Bronchial epithelial cell (primary cell): ENCODE measurements at regions not wholly inside any gene's neighbourhood (a gene's known extent, or its start where the extent isn't known, plus 50 kb on each side); places are given as distances from the start of the nearest gene placed in this dataset.
"Not testable (repeated sequence)": the region's sequence is repeated elsewhere in the genome, so short reads cannot be mapped to it uniquely, and the experiment has no call there.

Experiments
- DNase-seq: peaks from one replicate; pipeline ENCODE4 v3.0.0-alpha.2; 2010; ENCODE audit warnings: low read depth
- FAIRE-seq: peaks from 2 replicates; lab custom pipeline; 2011; peaks lifted over from hg19 to GRCh38; lab: Jason Lieb, UNC
- H3K27me3 ChIP-seq: 2 replicates; pipeline ENCODE4 v1.5.1; 2011; ENCODE audit warnings: low read length; ENCODE audit not compliant: control insufficient read depth, insufficient read depth
- H3K36me3 ChIP-seq: 2 replicates; pipeline ENCODE4 v1.5.1; 2011; ENCODE audit warnings: low read length; ENCODE audit not compliant: control insufficient read depth, insufficient read depth
- H3K4me3 ChIP-seq: 2 replicates; pipeline ENCODE4 v1.5.1; 2011; ENCODE audit warnings: mild to moderate bottlenecking, low read depth, low read length, control low read depth
- TF ChIP-seq, protein P1 (sequence below): IDR thresholded peaks from 2 replicates; pipeline ENCODE4 v1.5.1; 2011; ENCODE audit warnings: mild to moderate bottlenecking, moderate library complexity, low read length, control low read depth, inconsistent platforms; ENCODE audit not compliant: insufficient read depth, severe bottlenecking

DNA sequence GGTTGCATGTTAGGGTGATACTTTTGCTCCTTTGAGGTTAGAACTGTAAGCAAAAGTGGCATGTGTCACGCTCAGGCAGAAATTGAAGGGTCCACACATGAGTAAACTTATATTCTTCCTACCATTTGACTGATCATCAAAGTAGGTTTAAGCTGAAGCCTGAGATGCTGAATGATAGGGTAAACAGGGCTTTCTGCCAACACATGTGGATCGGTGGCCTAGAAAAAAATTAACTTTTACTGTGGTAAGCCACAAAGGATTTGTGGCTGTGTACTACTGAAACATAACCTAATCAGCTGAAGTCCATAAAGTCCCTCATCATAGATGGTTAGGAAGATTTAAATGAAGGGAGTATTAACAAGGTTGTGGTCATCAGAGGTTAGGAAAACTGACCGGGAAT, 1070.1 kb downstream of the STPG2 start:
- no peaks in the 10 kb centered on the region for H3K27me3 ChIP-seq
- TF ChIP-seq, protein P1, sequence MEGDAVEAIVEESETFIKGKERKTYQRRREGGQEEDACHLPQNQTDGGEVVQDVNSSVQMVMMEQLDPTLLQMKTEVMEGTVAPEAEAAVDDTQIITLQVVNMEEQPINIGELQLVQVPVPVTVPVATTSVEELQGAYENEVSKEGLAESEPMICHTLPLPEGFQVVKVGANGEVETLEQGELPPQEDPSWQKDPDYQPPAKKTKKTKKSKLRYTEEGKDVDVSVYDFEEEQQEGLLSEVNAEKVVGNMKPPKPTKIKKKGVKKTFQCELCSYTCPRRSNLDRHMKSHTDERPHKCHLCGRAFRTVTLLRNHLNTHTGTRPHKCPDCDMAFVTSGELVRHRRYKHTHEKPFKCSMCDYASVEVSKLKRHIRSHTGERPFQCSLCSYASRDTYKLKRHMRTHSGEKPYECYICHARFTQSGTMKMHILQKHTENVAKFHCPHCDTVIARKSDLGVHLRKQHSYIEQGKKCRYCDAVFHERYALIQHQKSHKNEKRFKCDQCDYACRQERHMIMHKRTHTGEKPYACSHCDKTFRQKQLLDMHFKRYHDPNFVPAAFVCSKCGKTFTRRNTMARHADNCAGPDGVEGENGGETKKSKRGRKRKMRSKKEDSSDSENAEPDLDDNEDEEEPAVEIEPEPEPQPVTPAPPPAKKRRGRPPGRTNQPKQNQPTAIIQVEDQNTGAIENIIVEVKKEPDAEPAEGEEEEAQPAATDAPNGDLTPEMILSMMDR = no peak
- H3K4me3 ChIP-seq = no peak overlapping the region
- H3K36me3 ChIP-seq = no peaks in the 10 kb centered on the region
- DNase-seq = no peak
- no peak for FAIRE-seq

DNA sequence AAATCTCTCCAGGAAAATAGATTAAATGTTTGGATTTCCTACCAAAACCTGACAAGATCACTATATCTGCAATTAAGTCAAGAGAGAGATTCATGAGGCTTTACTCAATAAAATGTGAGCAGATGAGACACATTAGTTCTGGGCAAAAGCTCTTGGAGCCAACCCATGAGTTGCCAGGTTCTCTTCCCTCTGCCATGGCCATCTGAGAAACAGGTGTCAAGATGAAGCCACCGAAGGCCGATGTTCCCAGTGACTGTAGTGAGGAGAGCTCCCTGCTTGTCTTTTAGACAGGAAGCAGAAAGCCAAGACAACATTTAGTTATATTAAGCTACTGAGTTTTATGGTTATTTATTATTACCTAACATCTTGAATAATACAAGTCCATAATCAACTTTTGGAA, 1068.7 kb downstream of the STPG2 start:
- no peak for DNase-seq
- Histone ChIP-seq H3K27me3 (no peaks in the 10 kb centered on the region), H3K36me3 (no peaks in the 10 kb centered on the region), H3K4me3 (no peak overlapping the region)
- TF ChIP-seq, protein P1 = no peak
- no peak for FAIRE-seq

DNA sequence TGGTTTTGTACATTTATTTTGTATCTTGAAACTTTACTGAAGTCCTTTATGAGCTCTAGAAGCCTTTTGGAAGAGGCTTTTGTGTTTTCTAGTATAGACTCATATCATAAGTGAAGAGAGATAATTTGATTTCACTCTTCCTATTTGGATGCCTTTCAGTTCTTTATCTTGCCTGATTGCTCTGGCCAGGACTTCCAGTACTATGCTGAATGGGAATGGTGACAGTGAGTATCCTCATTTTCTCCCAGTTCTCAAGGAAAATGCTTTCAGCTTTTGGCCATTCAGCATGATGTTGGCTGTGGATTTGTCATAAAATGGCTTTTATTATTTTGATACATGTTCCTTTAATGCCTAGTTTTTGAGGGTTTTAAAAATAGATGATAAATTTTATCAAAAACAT, 1061.3 kb downstream of the STPG2 start:
- no peaks in the 10 kb centered on the region for H3K27me3 ChIP-seq
- FAIRE-seq (no peak), DNase-seq (no peak)
- no peak overlapping the region for H3K4me3 ChIP-seq
- H3K36me3 ChIP-seq = no peaks in the 10 kb centered on the region
- TF ChIP-seq, protein P1 = no peak

- DNase-seq, H3K4me3 ChIP-seq, FAIRE-seq, H3K27me3 ChIP-seq, H3K36me3 ChIP-seq: not testable (repeated sequence)
Observed at GRCh38 chr4:97097036-97097435, 1046.2 kb downstream of the STPG2 start.

DNA sequence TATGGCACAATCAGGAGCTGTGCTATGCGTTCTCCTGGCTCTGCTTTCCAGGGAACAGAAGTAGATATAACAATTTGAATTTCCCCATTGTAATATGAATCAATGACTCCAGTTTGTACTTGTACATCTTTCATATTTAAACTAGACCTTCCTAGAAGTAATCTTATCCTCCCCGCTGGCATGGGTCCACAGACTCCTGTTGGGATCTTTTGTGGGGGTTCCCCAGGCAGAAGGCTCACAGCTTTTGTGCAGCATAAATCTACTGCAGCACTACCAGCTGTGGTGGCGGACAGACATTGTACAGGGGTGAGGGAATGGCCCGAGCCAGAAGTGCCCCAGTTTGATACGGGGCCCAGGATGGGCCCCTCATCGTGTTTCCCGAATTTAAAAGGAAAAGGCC, 1042.1 kb downstream of the STPG2 start:
- FAIRE-seq, H3K36me3 ChIP-seq, H3K27me3 ChIP-seq, DNase-seq, H3K4me3 ChIP-seq: not testable (repeated sequence)

- Histone ChIP-seq H3K27me3 (no peaks in the 10 kb centered on the region), H3K4me3 (no peak overlapping the region), H3K36me3 (no peaks in the 10 kb centered on the region)
- FAIRE-seq (no peak), DNase-seq (peak; percentile 16)
- TF ChIP-seq, protein P1 = no peak
Observed at GRCh38 chr4:97103252-97103651, 1040.0 kb downstream of the STPG2 start.

GRCh38 chr4:97104006-97104405, 1039.3 kb downstream of the STPG2 start:
- TF ChIP-seq, protein P1 = no peak
- DNase-seq (peak; percentile 37), FAIRE-seq (no peak)
- Histone ChIP-seq H3K36me3 (no peaks in the 10 kb centered on the region), H3K27me3 (no peaks in the 10 kb centered on the region), H3K4me3 (no peak overlapping the region)
